Keratinocyte (primary cell): ENCODE measurements at regions not wholly inside any gene's neighbourhood (a gene's known extent, or its start where the extent isn't known, plus 50 kb on each side); places are given as distances from the start of the nearest gene placed in this dataset.

Source experiments
- EZH2 ChIP-seq: IDR thresholded peaks from one replicate; pipeline ENCODE4 v1.6.1; 2012; ENCODE audit warnings: inconsistent platforms, mild to moderate bottlenecking, low read length, moderate library complexity
- TF ChIP-seq, protein P1 (sequence below), 3 experiments: IDR thresholded peaks in 1 of 3; conservative IDR thresholded peaks in 1 of 3; optimal IDR thresholded peaks in 1 of 3; 2 replicates in 2 of 3; 3 replicates in 1 of 3; pipeline versions ENCODE3 to v1.5.1; 2011; ENCODE audit warnings: low read length in 3 of 3, mild to moderate bottlenecking in 3 of 3, moderate library complexity in 2 of 3, control low read depth in 1 of 3, inconsistent platforms in 1 of 3; ENCODE audit not compliant: insufficient read depth in 2 of 3; ENCODE audit errors: extremely low read depth in 1 of 3

DNA sequence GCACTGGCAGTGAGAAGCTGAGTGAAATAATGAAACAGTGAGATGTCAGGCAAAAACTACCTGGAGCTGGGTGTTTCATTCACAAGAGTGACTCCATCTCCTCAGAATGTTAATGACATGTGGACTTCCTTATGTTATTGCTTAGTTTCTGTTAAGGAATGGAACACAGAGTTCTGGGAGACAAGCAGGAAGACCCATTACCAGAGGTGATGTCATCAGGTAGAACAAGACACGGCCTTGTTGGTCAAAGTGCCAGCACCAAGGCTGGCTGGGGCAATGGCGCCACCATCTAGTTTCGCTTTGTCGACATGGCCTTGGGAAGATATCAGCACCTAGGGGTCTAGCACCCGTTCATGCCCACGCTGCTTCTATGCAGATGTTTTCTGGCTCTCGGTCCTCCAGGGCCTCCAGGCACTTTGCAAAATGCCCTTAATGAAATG lies 252.2 kb downstream of the FAM43A start:
- TF ChIP-seq, protein P1, sequence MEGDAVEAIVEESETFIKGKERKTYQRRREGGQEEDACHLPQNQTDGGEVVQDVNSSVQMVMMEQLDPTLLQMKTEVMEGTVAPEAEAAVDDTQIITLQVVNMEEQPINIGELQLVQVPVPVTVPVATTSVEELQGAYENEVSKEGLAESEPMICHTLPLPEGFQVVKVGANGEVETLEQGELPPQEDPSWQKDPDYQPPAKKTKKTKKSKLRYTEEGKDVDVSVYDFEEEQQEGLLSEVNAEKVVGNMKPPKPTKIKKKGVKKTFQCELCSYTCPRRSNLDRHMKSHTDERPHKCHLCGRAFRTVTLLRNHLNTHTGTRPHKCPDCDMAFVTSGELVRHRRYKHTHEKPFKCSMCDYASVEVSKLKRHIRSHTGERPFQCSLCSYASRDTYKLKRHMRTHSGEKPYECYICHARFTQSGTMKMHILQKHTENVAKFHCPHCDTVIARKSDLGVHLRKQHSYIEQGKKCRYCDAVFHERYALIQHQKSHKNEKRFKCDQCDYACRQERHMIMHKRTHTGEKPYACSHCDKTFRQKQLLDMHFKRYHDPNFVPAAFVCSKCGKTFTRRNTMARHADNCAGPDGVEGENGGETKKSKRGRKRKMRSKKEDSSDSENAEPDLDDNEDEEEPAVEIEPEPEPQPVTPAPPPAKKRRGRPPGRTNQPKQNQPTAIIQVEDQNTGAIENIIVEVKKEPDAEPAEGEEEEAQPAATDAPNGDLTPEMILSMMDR (optimal IDR thresholded peaks at IDR 0.05 in 1 of 3, IDR thresholded peaks at IDR 0.05 in 1 of 3, conservative IDR thresholded peaks at IDR 0.05 in 1 of 3; ENCODE audit: extremely low read depth in 1 of 3, insufficient read depth in 2 of 3, low read length in 3 of 3): peak in 1 of 3 experiments; percentile 32
- no peak for TF ChIP-seq EZH2
